ENCODE measurements at regions not wholly inside any gene's neighbourhood (a gene's known extent, or its start where the extent isn't known, plus 50 kb on each side); places are given as distances from the start of the nearest gene placed in this dataset.
"Not testable (repeated sequence)": the region's sequence is repeated elsewhere in the genome, so short reads cannot be mapped to it uniquely, and the experiment has no call there.

DNA sequence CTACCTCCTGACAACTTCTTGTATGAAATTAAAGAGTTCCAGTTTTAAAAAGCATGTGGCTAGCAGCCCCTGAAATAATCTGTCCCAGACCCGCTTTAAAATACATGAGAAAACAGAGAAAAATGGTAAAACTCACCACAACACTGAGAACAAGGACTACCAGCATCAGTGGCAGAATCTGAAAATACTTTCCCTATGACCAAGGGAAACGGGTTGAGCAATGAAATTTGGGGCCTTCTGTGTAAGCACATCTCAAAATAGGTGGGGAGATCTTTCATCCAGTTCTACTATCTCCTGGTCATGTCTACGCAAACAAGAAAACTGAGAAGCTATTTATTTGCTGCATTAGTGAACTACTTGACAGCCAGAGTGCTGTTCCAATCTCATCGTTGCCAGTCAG, 172.3 kb downstream of the LNPK start:
- DNase-seq (ENCODE audit: low spot score) = no peak

DNA sequence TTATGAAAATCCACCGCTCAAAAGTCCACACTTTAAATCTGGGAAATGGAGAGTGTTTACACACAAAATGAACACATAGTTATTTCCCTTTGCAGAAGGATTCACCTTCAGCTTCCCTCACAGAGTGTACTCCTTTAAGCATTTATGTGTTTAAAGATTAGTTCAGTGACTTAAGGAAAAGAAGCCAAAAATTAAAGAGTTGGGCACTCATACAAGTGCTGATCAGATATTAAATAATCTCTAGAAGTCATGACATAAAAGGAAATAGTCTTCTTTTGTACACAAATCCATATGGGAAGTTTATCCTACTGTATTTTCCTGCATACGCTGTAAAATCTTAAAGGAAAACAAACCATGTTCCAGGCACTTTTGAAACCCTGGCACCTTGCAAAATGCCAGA, 174.2 kb downstream of the LNPK start:
- DNase-seq (ENCODE audit: low spot score) = no peak

- peak; percentile 23 for DNase-seq (ENCODE audit: low spot score)
Measured at GRCh38 chr2:175824243-175824642, 177.8 kb downstream of the LNPK start.

DNA sequence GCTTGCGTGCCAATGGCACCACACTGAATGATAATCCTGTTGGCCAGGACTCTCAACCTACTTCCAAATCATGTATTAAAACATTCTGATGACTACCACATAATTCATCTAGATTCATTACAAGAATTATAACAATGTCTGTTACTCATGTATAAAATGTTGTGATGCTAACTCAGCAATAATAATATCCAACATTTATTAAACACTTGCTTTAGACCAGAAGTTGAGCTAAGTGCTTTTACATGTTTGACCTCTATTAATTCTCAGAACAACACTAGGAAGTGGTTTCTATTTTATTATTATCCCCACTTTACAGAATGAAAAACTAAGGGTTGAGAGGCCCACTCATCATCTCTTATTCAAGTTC, 178.4 kb downstream of the LNPK start:
- no peak for DNase-seq (ENCODE audit: low spot score)

DNA sequence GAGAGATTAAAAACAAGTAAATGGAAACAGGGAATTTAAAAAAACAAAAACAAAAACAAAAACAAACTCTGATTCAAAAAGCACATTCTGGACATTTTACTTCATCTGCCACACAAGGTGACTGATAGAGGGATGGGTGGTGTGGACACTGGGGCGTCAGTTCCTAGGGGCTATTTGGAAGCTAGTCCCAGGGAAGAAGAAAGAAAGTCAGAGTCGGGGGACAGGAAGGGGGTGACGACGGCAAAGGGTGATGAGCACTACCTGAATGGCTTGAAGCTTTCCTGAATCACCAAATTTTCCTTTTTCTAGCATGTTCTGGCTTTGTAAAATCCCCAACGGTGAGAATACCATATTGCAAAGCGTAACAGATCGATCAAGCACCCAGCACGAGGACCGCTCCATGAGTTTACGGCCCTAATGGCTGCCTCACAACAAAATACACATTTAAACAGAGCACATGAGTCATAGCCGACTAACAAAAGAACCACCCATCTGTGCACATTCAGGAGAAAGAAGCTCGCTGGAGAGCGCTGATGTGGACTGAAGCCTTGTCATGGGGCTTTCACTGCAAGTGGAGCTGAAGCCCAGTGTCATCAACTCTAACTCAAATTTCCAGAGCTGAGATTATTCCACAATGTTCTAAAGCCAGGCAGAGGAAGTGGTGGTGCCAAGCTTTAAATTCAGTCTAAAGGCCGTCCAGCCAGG, 178.9 kb downstream of the LNPK start:
- DNase-seq (ENCODE audit: low spot score) = peak; percentile 43

GRCh38 chr2:175817221-175817620, 184.8 kb downstream of the LNPK start:
- DNase-seq (ENCODE audit: low spot score) = no peak

- DNase-seq (ENCODE audit: low spot score) = peak; percentile 60
Measured at GRCh38 chr2:175815537-175815936, 186.5 kb downstream of the LNPK start.

GRCh38 chr2:175811971-175812370, 190.1 kb downstream of the LNPK start:
- DNase-seq (ENCODE audit: low spot score) = no peak

DNA sequence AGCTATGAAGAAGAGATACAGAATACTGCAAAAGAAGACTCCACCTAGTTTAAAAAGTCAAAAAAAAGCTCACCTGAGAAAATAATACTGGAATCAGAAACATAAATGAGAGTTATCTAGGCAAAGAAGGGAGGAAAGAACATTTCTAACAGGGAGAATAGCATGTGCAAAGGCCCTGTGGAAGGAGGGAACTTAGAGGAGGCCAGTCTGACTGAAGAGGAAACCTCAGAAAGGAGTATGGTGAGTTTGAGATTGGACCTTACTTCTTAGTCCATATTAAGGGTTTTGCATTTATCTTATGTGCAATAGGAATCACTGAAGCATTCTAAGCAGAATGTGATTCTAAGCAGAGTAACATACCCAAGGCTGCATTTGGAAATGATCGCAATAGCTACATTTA, 193.2 kb downstream of the LNPK start:
- no peak for DNase-seq (ENCODE audit: low spot score)

GRCh38 chr2:175808078-175808477, 194.0 kb downstream of the LNPK start:
- no peak for DNase-seq (ENCODE audit: low spot score)

DNA sequence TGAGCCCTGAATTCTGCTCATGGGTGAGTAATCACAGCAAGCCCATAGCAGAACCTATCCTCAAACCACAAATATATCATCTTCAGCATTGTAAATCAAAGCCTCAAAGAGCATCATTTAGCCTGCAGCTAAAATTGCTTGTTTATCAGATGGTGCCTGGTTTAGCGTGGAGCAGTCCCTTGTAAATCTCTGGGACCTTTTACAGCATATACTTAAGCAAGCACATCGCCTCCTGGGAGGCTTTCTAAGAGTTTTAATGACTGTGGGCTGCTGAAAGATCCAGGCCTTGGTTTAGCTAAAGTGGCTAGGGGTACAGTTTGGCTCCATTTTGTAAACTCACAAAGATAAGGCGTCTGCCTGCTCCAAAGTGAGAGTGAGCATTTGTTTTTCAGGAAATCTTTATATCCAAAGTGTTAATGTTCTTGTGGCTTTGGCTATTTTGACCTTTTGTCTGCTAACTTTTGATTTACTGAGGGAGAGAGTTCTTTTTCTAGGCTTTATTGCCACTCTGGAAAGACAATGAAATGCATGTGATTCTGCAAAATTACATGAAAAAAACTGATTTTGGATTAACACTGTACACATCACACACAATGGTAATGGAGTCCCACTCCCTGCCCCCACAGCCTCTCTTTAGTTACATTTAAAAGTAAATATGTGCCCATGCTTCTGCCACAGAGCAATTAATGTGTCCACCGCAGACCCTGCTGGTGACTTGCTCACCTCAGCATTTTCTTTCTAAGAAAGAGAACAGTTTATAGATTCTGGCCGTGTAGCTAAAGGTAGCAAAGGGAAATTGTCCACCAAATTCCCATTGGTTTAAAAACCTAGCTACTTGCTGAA, 194.8 kb downstream of the LNPK start:
- no peak for DNase-seq (ENCODE audit: low spot score)

- DNase-seq (ENCODE audit: low spot score) = no peak
Measured at GRCh38 chr2:175806570-175806969, 195.5 kb downstream of the LNPK start.

GRCh38 chr2:175806125-175806490, 196.0 kb downstream of the LNPK start:
- DNase-seq (ENCODE audit: low spot score) = no peak

DNA sequence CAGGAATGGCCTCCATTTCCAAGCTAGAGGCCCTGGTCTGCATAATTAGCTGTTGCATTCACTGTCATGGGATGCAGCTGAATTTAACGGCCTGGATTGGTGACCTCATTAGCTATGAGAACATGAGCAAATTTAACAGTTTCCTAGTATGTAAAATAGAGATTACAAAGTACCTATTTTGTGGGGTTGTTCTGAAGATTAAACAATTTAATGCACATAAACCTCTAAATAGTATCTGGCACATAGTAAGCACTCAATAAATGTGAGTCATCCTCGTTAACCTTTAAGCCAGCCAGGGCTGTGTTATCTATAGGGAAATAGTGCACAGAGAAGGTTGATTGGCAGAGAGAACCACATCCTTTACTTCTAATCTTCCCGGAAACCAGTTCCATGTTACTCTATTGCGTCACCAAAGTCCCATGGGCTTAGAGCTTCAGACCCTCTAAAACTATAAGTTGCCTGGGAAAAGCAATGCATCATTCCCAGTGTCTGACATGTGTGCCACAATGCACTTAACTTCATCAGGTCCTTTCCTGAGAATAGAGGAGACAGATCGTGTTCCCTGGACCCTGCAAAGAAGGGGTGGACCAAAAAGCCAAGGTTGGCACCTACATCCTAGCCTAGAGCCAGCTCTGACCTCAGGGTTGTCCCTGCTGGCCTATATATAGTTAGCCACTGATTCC, 196.5 kb downstream of the LNPK start:
- DNase-seq (ENCODE audit: low spot score) = no peak

GRCh38 chr2:175804122-175804521, 197.9 kb downstream of the LNPK start:
- DNase-seq (ENCODE audit: low spot score) = no peak

DNA sequence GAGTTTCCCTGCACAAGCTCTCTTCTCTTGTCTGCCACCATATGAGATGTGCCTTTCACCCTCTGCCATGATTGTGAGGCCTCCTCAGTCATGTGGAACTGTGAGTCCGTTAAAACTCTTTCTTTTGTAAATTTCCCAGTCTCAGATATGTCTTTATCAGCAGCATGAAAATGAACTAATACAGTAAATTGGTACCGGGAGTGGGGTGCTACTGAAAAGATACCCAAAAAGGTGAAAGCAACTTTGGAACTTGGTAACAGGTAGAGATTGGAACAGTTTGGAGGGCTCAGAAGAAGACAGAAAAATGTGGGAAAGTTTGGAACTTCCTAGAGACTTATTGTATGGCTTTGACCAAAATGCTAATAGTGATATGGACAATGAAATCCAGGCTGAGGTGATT, 205.6 kb downstream of the LNPK start:
- DNase-seq (ENCODE audit: low spot score) = not testable (repeated sequence)

GRCh38 chr2:175793648-175794047, 208.4 kb downstream of the LNPK start:
- no peak for DNase-seq (ENCODE audit: low spot score)

- no peak for DNase-seq (ENCODE audit: low spot score)
Measured at GRCh38 chr2:175792881-175793280, 209.2 kb downstream of the LNPK start.

- no peak for DNase-seq (ENCODE audit: low spot score)
Measured at GRCh38 chr2:175792199-175792598, 209.9 kb downstream of the LNPK start.

GRCh38 chr2:175786471-175787124, 215.5 kb downstream of the LNPK start:
- no peak for DNase-seq (ENCODE audit: low spot score)

DNA sequence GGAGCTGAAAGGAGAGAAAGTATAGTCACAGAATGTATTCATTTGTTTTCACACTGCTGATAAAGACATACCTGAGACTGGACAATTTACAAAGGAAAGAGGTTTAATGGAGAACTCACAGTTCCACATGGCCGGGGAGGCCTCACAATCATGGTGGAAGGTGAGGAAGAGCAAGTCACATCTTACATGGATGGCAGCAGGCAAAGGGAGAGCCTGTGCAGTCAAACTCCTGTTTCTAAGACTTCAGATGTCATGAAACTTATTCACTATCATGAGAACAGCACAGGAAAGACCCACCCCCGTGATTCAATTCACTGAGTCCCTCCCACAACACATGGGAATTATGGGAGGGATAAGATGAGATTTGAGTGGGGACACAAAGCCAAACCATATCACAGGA, 224.7 kb downstream of the LNPK start:
- DNase-seq (ENCODE audit: low spot score) = not testable (repeated sequence)

DNA sequence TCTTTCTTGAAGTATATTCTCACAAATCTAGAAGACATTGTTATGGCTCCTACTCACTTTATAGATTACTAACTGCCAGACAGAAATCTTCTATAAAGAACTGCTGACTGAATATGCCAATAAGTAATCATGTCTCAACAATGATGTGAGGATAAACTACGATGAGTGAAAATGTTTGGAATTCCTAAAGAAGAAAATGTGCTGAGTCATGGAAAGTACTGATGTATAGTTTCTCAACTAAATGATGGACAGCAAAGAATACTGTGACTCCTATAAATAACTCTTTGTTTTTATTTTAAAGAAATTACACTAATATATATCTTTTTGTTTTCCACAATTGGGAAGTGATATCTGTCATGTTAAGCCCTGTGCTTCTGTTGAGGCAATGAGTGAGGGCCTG, 232.9 kb downstream of the LNPK start:
- DNase-seq (ENCODE audit: low spot score) = peak; percentile 13

- DNase-seq (ENCODE audit: low spot score) = no peak
Measured at GRCh38 chr2:175766880-175767279, 235.2 kb downstream of the LNPK start.
